ENCODE measurements at regions not wholly inside any gene's neighbourhood (a gene's known extent, or its start where the extent isn't known, plus 50 kb on each side); places are given as distances from the start of the nearest gene placed in this dataset.

DNA sequence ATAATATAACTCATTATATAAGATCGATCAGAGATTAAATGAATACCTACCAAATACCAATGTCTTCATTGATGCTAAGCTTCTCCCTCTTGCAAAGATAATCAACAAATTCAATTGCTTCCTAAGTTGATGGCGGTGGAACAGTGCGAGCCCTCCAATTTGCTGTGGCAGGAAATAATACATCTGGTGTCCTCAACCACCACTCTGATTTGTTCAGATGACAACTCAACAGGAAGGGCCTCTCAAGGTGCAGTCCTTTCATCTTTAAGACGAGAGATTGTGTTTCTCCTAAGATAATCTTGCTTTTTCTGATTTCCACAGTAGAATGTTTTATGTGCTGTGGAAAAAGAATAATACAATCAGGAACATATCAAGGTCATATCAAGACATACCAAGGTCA is 56.6 kb upstream of the IGFBP2 start:
- no peak for DNase-seq

DNA sequence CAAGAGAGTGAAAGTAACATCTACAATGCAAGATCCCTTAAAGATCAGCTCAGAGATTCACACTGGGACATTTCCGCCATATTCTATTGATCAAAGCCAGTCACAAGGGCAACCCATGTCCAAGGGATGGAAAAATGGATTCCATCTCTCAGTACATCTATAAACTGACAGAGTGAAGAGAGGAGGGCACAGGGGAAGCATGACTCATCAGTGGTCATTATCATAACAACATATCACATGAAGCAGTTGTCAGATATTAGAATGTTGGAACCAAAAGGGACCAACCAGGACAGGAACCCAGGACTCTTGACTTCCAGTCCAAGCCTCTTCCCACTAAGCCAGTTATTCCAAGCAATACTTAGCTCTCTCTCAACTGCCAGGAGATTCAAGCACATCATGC is 54.9 kb upstream of the IGFBP2 start:
- DNase-seq = no peak

DNA sequence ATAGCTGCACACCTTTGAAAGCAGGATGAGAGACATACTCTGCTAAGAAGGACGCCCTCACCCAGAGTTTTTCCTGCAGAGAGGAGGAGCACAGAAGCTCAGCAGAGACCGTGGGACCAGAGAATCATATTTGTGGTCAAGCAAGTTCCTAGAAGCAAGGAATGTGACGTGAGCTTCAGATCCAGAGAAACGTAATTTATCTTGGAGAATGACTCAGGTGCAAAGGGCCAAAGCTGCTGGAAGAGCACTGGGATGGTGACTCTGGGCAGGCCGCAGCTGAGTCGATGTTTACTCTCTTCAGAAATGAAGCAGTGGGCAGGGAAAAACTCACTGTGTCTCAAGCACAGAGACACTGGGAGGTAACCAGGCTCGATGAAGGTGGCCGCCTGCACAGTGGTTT is 50.1 kb upstream of the IGFBP2 start:
- no peak for DNase-seq

Data from CD4-positive, alpha-beta T cell treated with Interleukin-1 beta for 1 hour (primary cell).